NCI-H526 (cell line): ENCODE measurements at regions not wholly inside any gene's neighbourhood (a gene's known extent, or its start where the extent isn't known, plus 50 kb on each side); places are given as distances from the start of the nearest gene placed in this dataset.

Experiments used
- DNase-seq, 2 experiments: peaks; one replicate each; lab custom pipeline; 2025; lab: John Stamatoyannopoulos, UW

GRCh38 chr20:51095633-51096521 is 73.0 kb upstream of the KCNG1 start:
- peak in 1 of 2 experiments; percentile 16 for DNase-seq

GRCh38 chr20:51094221-51094620 is 71.3 kb upstream of the KCNG1 start:
- DNase-seq: no peak

- no peak for DNase-seq
Measured at GRCh38 chr20:51093240-51093763, 70.4 kb upstream of the KCNG1 start.

GRCh38 chr20:51092338-51092737 is 69.4 kb upstream of the KCNG1 start:
- no peak for DNase-seq

GRCh38 chr20:51091406-51092195 is 68.7 kb upstream of the KCNG1 start:
- DNase-seq: no peak

- DNase-seq: no peak
Measured at GRCh38 chr20:51089840-51090239, 66.9 kb upstream of the KCNG1 start.

GRCh38 chr20:51089272-51089781 is 66.4 kb upstream of the KCNG1 start:
- DNase-seq: no peak

- no peak for DNase-seq
Measured at GRCh38 chr20:51087266-51087665, 64.4 kb upstream of the KCNG1 start.

GRCh38 chr20:51085769-51086168 is 62.9 kb upstream of the KCNG1 start:
- DNase-seq: no peak

GRCh38 chr20:51084593-51085377 is 61.9 kb upstream of the KCNG1 start:
- DNase-seq: peak; percentile 47 to 72

GRCh38 chr20:51083447-51083846 is 60.5 kb upstream of the KCNG1 start:
- DNase-seq: no peak

GRCh38 chr20:51082988-51083387 is 60.1 kb upstream of the KCNG1 start:
- no peak for DNase-seq

- no peak for DNase-seq
Measured at GRCh38 chr20:51080516-51080915, 57.6 kb upstream of the KCNG1 start.

- no peak for DNase-seq
Measured at GRCh38 chr20:51079488-51079887, 56.6 kb upstream of the KCNG1 start.

- no peak for DNase-seq
Measured at GRCh38 chr20:51077686-51078060, 54.8 kb upstream of the KCNG1 start.

GRCh38 chr20:51076786-51077685 is 54.1 kb upstream of the KCNG1 start:
- DNase-seq: no peak

GRCh38 chr20:51074062-51074461 is 51.2 kb upstream of the KCNG1 start:
- no peak for DNase-seq
